Endothelial cell of umbilical vein (primary cell): ENCODE measurements at regions not wholly inside any gene's neighbourhood (a gene's known extent, or its start where the extent isn't known, plus 50 kb on each side); places are given as distances from the start of the nearest gene placed in this dataset.

ENCODE experiments used
- EZH2 ChIP-seq: IDR thresholded peaks from 2 replicates; pipeline ENCODE4 v1.6.1; 2012; ENCODE audit warnings: borderline replicate concordance, low read depth, mild to moderate bottlenecking, moderate library complexity, low read length, inconsistent platforms; ENCODE audit not compliant: severe bottlenecking
- MAX ChIP-seq: IDR thresholded peaks from 2 replicates; pipeline ENCODE4 v1.6.1; 2011; ENCODE audit not compliant: insufficient read depth, insufficient read length
- POLR2A ChIP-seq: IDR thresholded peaks from 2 replicates; pipeline ENCODE4 v1.6.1; 2012; ENCODE audit warnings: low read depth, mild to moderate bottlenecking, control low read depth, low read length
- POLR2AphosphoS5 ChIP-seq: IDR thresholded peaks from 2 replicates; pipeline ENCODE4 v1.6.1; 2012; ENCODE audit warnings: low read depth, mild to moderate bottlenecking, control low read depth, low read length, moderate library complexity; ENCODE audit not compliant: insufficient read depth
- TF ChIP-seq, protein P1 (sequence below), 2 donors: IDR thresholded peaks; 1 replicate in 1 of 2; 2 replicates in 1 of 2; pipeline ENCODE4 v1.5.1; 2011; ENCODE audit warnings: low read length in 2 of 2, mild to moderate bottlenecking in 2 of 2, moderate library complexity in 2 of 2, control low read depth in 1 of 2, inconsistent platforms in 1 of 2, low read depth in 1 of 2; ENCODE audit not compliant: insufficient read depth in 1 of 2; ENCODE audit errors: extremely low read depth in 1 of 2

GRCh38 chr17:34474706-34475105, 104.7 kb upstream of the TMEM132E start:
- TF ChIP-seq POLR2AphosphoS5: no peak
- no peak for TF ChIP-seq POLR2A
- no peak for TF ChIP-seq EZH2
- TF ChIP-seq, protein P1, sequence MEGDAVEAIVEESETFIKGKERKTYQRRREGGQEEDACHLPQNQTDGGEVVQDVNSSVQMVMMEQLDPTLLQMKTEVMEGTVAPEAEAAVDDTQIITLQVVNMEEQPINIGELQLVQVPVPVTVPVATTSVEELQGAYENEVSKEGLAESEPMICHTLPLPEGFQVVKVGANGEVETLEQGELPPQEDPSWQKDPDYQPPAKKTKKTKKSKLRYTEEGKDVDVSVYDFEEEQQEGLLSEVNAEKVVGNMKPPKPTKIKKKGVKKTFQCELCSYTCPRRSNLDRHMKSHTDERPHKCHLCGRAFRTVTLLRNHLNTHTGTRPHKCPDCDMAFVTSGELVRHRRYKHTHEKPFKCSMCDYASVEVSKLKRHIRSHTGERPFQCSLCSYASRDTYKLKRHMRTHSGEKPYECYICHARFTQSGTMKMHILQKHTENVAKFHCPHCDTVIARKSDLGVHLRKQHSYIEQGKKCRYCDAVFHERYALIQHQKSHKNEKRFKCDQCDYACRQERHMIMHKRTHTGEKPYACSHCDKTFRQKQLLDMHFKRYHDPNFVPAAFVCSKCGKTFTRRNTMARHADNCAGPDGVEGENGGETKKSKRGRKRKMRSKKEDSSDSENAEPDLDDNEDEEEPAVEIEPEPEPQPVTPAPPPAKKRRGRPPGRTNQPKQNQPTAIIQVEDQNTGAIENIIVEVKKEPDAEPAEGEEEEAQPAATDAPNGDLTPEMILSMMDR (IDR thresholded peaks at IDR 0.05; ENCODE audit: extremely low read depth in 1 of 2, insufficient read depth in 1 of 2, low read depth in 1 of 2, low read length in 2 of 2): no peak
- TF ChIP-seq MAX: no peak
